ENCODE measurements at regions not wholly inside any gene's neighbourhood (a gene's known extent, or its start where the extent isn't known, plus 50 kb on each side); places are given as distances from the start of the nearest gene placed in this dataset.

DNA sequence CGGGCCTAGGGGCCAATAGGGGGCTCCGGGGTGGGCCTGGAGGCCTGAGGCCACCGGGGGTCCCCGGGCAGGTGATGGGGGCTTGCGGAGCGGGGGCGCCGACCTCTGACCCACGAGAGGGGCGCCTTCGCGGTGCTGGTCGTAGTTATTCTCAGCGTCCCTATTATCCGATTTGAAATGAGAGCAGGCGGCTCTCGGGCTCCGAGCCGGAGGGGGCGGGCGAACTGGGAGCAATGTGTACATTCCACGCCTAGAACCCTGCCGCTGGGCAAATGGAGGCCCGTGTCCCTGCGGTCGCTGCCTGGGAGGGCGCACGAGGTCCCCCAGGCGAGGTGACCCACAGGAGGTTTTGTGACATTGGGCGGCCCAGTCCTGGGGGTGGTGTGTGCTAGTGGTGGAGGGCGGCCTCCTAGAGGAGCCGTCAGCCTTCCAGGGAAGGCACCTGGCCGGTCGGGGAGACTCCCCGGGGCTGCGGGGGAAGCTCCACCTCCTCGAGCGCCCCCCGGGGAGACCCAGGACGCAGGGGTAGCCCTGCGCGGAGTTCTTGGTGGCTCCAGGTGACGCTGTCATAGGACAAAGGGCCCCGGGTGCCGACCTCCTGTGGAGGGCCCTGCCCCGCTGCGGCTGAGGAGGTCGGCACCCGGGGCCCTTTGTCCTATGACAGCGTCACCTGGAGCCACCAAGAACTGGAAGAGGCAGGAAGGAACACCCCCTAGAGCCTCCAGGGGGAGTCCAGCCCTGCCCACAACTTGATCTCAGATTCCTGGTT lies 102.6 kb upstream of the PRKX start:
- Histone ChIP-seq H3K4me3 (ENCODE audit: low read length) (peak overlapping the region; percentile 82), H3K79me2 (ENCODE audit: control insufficient read depth, low read length) (peaks cover 12% of the 10 kb centered on the region), H3K4me2 (ENCODE audit: low read length) (peak overlapping the region; percentile 73), H3K27ac (ENCODE audit: low read depth, low read length) (peak overlapping the region; percentile 70), H3K36me3 (ENCODE audit: control insufficient read depth, low read length) (peaks cover 12% of the 10 kb centered on the region; the same call in 1 of the 2 replicates), H3K9me3 (ENCODE audit: control insufficient read depth, insufficient read depth, low read length) (no peaks in the 10 kb centered on the region), H3K27me3 (ENCODE audit: control insufficient read depth, low read length) (no peaks in the 10 kb centered on the region), H3K4me1 (ENCODE audit: control insufficient read depth, low read length) (peaks cover 12% of the 10 kb centered on the region), H4K20me1 (ENCODE audit: control insufficient read depth, insufficient read depth, low read depth, low read length) (no peaks in the 10 kb centered on the region), H3F3A (ENCODE audit: control insufficient read depth, insufficient read depth) (peaks cover 4% of the 10 kb centered on the region; the same call in 1 of the 2 replicates), H3K9me2 (replicated peaks; ENCODE audit: control insufficient read depth, low read length) (no peaks in the 10 kb centered on the region)
- TF ChIP-seq, protein P1, sequence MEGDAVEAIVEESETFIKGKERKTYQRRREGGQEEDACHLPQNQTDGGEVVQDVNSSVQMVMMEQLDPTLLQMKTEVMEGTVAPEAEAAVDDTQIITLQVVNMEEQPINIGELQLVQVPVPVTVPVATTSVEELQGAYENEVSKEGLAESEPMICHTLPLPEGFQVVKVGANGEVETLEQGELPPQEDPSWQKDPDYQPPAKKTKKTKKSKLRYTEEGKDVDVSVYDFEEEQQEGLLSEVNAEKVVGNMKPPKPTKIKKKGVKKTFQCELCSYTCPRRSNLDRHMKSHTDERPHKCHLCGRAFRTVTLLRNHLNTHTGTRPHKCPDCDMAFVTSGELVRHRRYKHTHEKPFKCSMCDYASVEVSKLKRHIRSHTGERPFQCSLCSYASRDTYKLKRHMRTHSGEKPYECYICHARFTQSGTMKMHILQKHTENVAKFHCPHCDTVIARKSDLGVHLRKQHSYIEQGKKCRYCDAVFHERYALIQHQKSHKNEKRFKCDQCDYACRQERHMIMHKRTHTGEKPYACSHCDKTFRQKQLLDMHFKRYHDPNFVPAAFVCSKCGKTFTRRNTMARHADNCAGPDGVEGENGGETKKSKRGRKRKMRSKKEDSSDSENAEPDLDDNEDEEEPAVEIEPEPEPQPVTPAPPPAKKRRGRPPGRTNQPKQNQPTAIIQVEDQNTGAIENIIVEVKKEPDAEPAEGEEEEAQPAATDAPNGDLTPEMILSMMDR (IDR thresholded peaks at IDR 0.05; ENCODE audit: low read depth, low read length, poor library complexity, severe bottlenecking): no peak
- no peak for TF ChIP-seq EZH2phosphoT487 (IDR thresholded peaks at IDR 0.05; ENCODE audit: borderline replicate concordance, low read length)

DNA sequence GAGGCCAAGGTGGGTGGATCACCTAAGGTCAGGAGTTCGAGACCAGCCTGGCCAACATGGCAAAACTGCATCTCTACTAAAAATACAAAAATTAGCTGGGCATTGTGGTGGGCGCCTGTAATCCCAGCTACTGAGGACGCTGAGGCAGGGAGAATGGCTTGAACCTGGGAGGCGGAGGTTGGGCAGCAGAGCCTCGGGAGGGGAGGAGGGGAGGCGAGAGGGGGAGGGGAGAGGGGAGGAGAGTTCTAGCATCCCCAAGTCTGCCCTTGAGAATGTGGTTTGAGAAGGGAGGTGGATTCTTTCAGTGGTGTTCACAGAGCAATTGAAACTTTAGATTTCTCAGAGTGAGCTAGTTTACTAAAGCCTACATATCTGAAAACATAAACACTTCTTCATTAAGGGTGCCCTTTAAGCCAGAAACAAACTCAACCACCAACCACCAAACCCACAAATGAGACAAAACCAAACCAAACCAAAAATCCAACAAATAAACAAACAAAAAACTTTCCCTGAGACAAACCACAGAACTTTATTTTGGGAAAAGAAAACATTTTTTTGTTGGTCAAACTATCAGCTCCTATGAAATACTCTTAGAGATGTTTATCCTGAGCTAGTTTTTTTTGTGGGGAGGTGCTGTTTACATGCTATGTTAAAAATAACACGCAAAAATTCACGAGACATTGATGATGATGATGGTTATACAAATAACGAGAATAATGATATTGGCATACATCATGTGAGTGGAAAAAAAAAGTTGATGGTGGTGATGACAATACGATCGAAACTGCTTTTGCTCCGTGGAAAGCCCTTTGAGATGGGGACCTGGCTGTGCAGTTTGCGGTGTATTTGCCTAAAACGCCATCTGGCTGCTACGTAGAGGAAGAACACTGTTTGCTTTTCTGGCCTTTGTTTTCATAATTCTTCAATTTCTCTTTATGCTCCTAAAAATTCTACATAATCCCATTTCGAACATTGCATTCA lies 98.2 kb upstream of the PRKX start:
- peaks cover 2% of the 10 kb centered on the region; the same call in 1 of the 2 replicates for H3F3A ChIP-seq (ENCODE audit: control insufficient read depth, insufficient read depth)
- TF ChIP-seq EZH2phosphoT487 (IDR thresholded peaks at IDR 0.05; ENCODE audit: borderline replicate concordance, low read length): no peak
- TF ChIP-seq, protein P1 (IDR thresholded peaks at IDR 0.05; ENCODE audit: low read depth, low read length, poor library complexity, severe bottlenecking): peak; percentile 46
- peaks cover 10% of the 10 kb centered on the region for H3K79me2 ChIP-seq (ENCODE audit: control insufficient read depth, low read length)
- H3K9me2 ChIP-seq (replicated peaks; ENCODE audit: control insufficient read depth, low read length): no peaks in the 10 kb centered on the region
- H3K4me3 ChIP-seq (ENCODE audit: low read length): no peak overlapping the region
- no peak overlapping the region for H3K27ac ChIP-seq (ENCODE audit: low read depth, low read length)
- 0 out of 2 replicates have a peak overlapping the region, but pooled peaks have one; percentile 10 for H3K4me2 ChIP-seq (ENCODE audit: low read length)
- peaks cover 5% of the 10 kb centered on the region for H3K4me1 ChIP-seq (ENCODE audit: control insufficient read depth, low read length)
- no peaks in the 10 kb centered on the region for H4K20me1 ChIP-seq (ENCODE audit: control insufficient read depth, insufficient read depth, low read depth, low read length)
- H3K9me3 ChIP-seq (ENCODE audit: control insufficient read depth, insufficient read depth, low read length): no peaks in the 10 kb centered on the region
- no peaks in the 10 kb centered on the region for H3K27me3 ChIP-seq (ENCODE audit: control insufficient read depth, low read length)
- H3K36me3 ChIP-seq (ENCODE audit: control insufficient read depth, low read length): no peaks in the 10 kb centered on the region

DNA sequence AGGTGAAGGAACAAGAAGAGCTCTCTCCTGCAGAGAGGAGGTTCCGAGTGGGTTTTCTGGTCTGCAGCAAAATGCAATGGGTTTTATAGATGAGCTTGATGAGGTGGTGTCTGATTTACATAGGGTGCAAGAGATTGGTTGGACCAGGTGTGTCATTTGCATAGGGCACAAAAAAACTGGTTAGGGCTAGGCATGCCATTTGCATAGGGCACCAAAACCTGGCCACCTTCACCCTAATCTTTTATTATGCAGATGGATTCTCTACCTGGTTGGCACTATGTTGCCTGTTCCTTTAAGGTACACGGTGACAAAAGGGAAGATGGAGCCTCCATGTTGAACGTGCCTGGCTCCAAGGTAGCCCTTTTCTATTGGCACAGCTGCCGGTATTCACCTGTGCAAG lies 94.5 kb upstream of the PRKX start:
- Histone ChIP-seq H3K4me1 (ENCODE audit: control insufficient read depth, low read length) (peaks cover 3% of the 10 kb centered on the region), H4K20me1 (ENCODE audit: control insufficient read depth, insufficient read depth, low read depth, low read length) (no peaks in the 10 kb centered on the region), H3K36me3 (ENCODE audit: control insufficient read depth, low read length) (no peaks in the 10 kb centered on the region), H3K9me2 (replicated peaks; ENCODE audit: control insufficient read depth, low read length) (no peaks in the 10 kb centered on the region), H3K4me2 (ENCODE audit: low read length) (no peak overlapping the region), H3K79me2 (ENCODE audit: control insufficient read depth, low read length) (no peaks in the 10 kb centered on the region), H3F3A (ENCODE audit: control insufficient read depth, insufficient read depth) (no peaks in the 10 kb centered on the region), H3K27me3 (ENCODE audit: control insufficient read depth, low read length) (no peaks in the 10 kb centered on the region), H3K9me3 (ENCODE audit: control insufficient read depth, insufficient read depth, low read length) (no peaks in the 10 kb centered on the region), H3K4me3 (ENCODE audit: low read length) (no peak overlapping the region), H3K27ac (ENCODE audit: low read depth, low read length) (no peak overlapping the region)
- no peak for TF ChIP-seq EZH2phosphoT487 (IDR thresholded peaks at IDR 0.05; ENCODE audit: borderline replicate concordance, low read length)
- TF ChIP-seq, protein P1 (IDR thresholded peaks at IDR 0.05; ENCODE audit: low read depth, low read length, poor library complexity, severe bottlenecking): no peak

All from DOHH2 (cell line).